Stimulated activated CD8-positive, alpha-beta memory T cell treated with anti-CD3 and anti-CD28 coated beads, Interleukin-15, amount 100 ng/mL, for 24 hours (primary cell): ENCODE measurements at regions not wholly inside any gene's neighbourhood (a gene's known extent, or its start where the extent isn't known, plus 50 kb on each side); places are given as distances from the start of the nearest gene placed in this dataset.

ENCODE experiments used
- DNase-seq: peaks from one replicate; pipeline ENCODE4 v3.0.0-alpha.2; 2020; ENCODE audit warnings: low read depth

DNA sequence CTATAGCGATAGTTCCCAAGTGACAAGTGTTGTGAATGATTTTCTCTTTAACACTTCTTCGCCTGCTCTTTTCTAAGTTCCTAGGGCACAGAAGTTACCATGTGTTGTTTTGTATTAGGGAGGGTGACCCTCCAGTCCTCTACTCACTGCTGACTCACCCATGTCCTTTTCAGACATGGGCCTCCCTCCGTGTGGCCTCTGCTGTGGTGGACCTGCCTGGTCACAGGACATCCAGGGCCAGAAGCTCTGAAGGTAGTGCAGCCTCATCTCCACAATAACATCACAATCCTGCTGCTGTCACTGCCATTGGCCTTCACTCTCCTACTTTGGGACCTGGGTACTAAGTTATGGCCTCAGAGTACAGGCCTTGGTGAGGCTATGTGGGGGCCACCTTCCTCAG, 87.1 kb upstream of the TNFAIP3 start:
- DNase-seq = no peak

DNA sequence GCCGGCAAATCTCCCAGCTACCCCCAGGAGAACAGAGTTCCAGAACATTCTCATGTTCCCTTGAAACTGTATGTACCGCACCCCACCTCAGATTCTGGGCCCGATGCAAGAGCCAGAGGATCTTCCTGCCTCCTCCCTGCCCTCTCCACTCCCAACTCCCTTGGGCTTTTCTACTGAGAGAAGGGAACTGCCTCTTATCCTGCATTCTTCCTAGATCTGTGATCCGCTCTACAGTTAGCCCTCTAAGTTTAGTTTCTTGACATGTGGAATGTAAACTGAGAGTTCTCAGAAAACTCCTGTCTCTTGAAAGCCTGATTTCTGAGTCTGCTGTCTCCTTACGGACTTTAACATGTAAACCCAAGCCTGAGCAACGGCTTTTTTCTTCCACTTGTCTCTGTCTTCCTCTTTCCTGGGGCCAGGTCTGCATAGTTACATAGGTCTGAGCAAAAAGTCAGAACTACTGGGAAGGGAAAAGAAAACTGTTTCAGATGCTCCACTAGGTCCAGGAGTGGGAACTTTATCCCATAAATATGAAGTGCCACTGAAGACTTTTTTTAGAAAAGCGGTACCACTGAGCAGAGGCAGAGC, 86.5 kb upstream of the TNFAIP3 start:
- DNase-seq = no peak

- no peak for DNase-seq
These were observed 85.4 kb upstream of the TNFAIP3 start for GRCh38 chr6:137781639-137782038.

DNA sequence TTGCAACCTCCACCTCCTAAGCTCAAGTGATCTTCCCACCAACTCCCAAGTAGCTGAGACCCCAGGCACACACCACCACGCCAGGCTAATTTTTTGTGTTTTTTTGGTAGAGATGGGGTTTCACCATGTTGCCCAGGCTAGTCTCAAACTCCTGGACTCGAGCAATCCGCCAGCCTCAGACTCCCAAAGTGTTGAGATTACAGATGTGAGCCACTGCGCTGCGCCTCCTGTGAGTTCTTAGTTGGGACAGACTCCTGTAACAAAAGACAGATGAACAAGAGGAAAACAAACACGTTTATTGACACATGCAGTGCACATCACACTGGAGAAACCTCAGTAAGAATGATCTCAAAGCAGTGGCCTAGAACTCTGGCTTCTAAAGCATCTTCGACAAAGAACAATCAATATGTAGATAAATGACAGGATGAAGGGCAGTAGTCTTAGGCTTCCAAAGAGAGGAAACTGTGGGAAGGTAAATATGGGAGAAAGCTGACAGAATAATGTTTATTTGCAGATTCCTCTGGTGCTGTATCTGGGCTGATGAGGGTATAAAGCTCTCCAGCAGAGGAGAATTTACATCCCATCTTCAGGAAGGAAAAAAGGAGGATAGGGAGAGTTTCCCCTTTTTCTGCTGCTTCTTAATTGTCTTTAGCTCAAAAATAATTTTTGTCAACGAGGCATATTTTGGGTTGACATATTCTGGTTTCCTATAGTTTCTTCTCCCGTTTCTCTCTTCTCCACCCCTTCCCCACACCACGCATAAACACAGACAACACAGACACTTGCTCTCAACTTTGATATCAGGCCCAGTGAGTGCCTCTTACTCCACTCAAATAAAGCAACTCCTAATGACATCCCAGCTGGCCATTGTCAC, 84.7 kb upstream of the TNFAIP3 start:
- DNase-seq = no peak

GRCh38 chr6:137783710-137784109, 83.3 kb upstream of the TNFAIP3 start:
- no peak for DNase-seq

- no peak for DNase-seq
These were observed 82.5 kb upstream of the TNFAIP3 start for GRCh38 chr6:137784583-137784982.

DNA sequence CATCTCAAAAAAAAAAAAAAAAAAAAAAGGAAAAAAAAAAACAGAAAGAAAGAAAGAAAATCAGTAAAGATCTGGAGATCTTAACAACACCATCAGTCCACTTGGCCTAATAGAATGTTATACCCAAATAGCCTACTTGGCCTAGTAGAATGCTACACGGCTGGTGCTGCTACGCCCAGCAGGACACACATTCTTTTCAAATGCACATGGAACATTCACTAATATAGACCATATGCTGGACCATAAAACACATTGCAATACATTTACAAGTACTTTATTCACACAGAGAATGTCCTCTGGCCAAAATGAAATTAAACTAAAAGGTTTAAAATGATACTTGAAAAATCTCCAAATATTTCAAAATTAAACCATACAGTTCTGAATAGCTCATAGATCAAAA, 80.0 kb upstream of the TNFAIP3 start:
- DNase-seq = no peak

DNA sequence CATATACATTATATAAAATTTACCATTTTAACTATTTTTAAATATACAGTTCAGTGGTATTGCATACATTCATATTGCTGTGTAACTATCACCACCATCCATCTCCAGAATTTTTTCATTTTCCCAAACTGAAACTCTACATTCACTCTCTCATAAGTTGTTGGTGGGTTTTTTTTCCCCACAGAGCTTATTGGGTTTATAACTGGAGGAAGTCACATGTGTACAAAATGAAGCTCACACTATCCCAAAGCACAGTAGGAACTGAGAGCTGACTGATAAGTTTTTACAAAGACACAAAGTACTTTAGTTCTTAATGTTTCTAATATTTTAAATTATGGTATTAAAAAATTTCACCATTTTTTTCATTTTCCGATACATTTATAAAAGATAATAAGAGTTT, 78.8 kb upstream of the TNFAIP3 start:
- DNase-seq = no peak

GRCh38 chr6:137791281-137792159, 75.5 kb upstream of the TNFAIP3 start:
- DNase-seq = no peak

GRCh38 chr6:137792160-137793033, 74.7 kb upstream of the TNFAIP3 start:
- no peak for DNase-seq

- DNase-seq = no peak
These were observed 73.1 kb upstream of the TNFAIP3 start for GRCh38 chr6:137793805-137794515.

DNA sequence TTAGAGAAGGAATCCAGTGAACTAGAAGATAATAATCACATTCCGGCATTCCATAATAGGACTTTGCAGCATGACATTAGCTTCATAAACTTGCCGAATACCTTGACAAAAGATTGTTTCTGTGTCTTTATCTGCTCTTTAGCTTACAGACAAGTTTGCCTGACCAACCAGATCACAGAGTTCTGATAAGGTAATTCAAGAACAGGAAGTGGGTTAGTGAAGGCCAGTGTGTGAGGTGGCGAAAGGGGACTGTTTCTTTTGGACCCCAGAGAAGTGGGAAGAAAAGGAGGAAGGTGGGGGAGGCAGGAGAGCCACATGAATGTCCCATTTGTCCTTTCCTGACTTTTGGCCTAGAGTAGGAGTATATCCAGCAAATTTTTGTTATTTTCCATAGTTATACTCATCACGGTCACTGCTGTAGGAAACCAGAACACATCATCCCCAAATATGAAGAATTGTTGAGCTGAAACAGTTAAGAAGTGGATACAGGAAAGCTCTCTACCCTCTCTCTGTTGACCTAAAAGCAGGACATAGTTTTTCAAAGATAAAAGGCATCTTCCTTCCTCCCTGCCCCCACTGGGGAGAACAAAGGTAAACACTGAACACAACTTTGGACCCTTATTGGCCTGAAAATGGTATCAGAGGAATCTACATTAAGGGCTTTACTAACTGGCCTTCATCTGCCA, 72.4 kb upstream of the TNFAIP3 start:
- no peak for DNase-seq

DNA sequence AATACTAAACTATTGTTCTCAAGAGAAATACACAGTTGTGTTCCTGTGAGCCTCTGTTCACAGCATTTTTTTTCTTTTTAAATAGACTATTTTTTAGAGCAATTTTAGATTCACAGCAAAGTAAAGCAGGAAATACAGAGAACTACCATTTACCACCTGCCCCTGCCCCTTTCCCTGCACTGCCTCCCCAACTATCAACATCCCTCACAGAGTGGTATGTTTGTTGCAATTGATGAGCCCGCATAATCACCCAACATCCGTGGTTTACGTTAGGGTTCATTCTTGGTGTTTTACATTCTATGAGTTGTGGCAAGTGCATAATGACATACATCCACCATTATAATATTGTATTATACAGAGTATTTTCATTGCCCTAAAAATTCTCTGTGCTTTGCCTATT, 71.6 kb upstream of the TNFAIP3 start:
- DNase-seq = no peak

DNA sequence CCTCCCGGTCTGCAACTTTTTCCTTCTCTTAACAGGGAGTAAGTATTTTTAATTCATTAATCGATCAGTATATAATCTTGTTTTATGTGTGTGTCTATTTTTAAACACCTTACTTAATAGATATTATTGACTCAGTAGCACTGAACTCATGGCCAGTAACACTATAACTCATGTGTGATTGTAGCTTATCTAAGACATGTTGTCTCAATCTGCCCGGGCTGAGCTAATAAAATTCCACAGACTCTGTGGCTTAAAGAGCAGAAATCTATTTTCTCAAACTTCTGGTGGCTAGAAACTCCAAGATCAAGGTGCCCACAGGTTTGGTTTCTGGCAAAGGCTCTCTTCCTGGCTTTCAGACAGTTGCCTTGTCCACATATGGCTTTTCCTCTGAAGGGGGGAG, 68.8 kb upstream of the TNFAIP3 start:
- DNase-seq = no peak

GRCh38 chr6:137798846-137799245, 68.2 kb upstream of the TNFAIP3 start:
- DNase-seq = no peak

- DNase-seq = no peak
These were observed 67.0 kb upstream of the TNFAIP3 start for GRCh38 chr6:137799950-137800568.

GRCh38 chr6:137800762-137801161, 66.3 kb upstream of the TNFAIP3 start:
- DNase-seq = no peak

DNA sequence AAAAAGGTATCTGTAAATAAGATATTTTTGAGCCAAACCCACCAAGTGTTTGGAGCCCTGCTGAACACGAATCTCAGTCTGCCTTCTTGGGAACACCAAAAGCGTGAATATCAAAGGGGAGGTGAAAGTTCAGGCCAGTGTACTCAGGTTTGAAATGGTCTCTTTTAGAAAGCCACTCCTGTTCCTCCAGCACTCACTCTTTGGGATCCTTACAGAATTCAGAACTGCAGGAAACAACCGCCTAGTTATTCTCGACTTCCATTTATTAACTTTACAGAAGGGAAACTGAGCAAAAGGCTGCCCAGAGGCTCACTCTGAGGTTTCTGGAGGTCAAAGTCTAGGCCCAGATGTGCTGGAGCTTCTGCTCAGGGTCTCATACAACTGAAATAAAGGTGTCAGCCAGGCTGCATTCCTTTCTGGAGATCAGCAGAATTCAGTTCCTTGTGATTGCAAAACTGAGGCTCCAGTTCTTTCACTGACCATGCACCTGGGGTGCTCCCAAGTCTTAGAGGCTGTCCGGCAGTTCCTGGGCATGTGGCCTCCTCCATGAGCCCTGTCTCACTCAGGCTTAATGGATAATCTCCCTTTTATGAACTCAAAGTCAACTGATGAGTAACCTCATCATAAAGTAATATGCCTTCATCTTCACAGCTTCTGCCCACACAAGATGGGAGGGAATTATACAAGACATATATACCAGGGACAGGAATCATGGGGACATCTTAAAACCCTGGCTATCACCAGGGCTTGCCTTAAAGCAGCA, 65.5 kb upstream of the TNFAIP3 start:
- no peak for DNase-seq
